ENCODE measurements at regions not wholly inside any gene's neighbourhood (a gene's known extent, or its start where the extent isn't known, plus 50 kb on each side); places are given as distances from the start of the nearest gene placed in this dataset.
"Not testable (repeated sequence)": the region's sequence is repeated elsewhere in the genome, so short reads cannot be mapped to it uniquely, and the experiment has no call there.

GRCh38 chr20:41746635-41747034 lies 128.5 kb upstream of the CHD6 start:
- TF ChIP-seq CTCF (IDR thresholded peaks at IDR 0.05; ENCODE audit: insufficient read depth, low read length, poor library complexity, severe bottlenecking), result peak; percentile 44
- Histone ChIP-seq H3K4me3 (replicated peaks; ENCODE audit: low read depth, low read length) (no peak overlapping the region), H3K27me3 (replicated peaks; ENCODE audit: control insufficient read depth, insufficient read depth, low read length) (no peaks in the 10 kb centered on the region; the same call in 1 of the 2 replicates), H3K36me3 (ENCODE audit: control insufficient read depth, insufficient read depth, low read length) (no peaks in the 10 kb centered on the region)
- no peak for DNase-seq (ENCODE audit: extremely low read depth, insufficient read length)

DNA sequence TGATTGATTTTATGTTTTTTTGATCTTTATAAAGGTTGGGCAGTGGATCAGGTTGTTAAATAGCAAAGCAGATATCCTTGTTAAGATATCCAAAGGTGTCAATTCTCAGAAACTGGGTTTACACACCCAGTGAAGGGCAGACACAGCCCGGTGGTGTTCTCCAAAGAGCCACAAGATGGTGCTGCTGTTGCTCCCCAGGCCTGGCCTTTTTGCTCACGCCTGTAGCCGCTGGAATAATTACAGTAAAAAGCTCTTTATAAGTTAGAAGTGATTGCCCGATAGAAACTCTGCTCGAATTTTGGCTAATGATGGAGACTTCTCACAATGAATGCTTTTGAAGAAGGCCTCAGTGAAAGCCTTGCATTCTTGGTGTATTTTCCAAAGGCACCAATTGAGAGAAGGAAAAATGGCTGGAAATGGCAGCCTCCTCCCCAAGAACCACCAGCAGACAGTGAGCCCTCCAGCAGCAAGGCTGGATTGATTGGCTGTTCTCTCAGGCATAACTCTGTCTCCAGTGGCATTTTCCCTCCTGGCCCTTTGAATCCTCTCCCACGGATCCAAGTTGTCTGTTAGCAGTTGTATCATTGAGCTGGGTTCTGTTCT lies 120.5 kb upstream of the CHD6 start:
- H3K4me3 ChIP-seq (replicated peaks; ENCODE audit: low read depth, low read length), result no peak overlapping the region
- DNase-seq (ENCODE audit: extremely low read depth, insufficient read length), result no peak
- H3K27me3 ChIP-seq (replicated peaks; ENCODE audit: control insufficient read depth, insufficient read depth, low read length), result no peaks in the 10 kb centered on the region
- no peaks in the 10 kb centered on the region for H3K36me3 ChIP-seq (ENCODE audit: control insufficient read depth, insufficient read depth, low read length)
- peak; percentile 92 for TF ChIP-seq CTCF (IDR thresholded peaks at IDR 0.05; ENCODE audit: insufficient read depth, low read length, poor library complexity, severe bottlenecking)

GRCh38 chr20:41735949-41736348 lies 117.8 kb upstream of the CHD6 start:
- no peak for DNase-seq (ENCODE audit: extremely low read depth, insufficient read length)
- TF ChIP-seq CTCF (IDR thresholded peaks at IDR 0.05; ENCODE audit: insufficient read depth, low read length, poor library complexity, severe bottlenecking), result no peak
- H3K36me3 ChIP-seq (ENCODE audit: control insufficient read depth, insufficient read depth, low read length), result no peaks in the 10 kb centered on the region
- no peaks in the 10 kb centered on the region for H3K27me3 ChIP-seq (replicated peaks; ENCODE audit: control insufficient read depth, insufficient read depth, low read length)
- no peak overlapping the region for H3K4me3 ChIP-seq (replicated peaks; ENCODE audit: low read depth, low read length)

GRCh38 chr20:41734506-41734945 lies 116.3 kb upstream of the CHD6 start:
- no peak for DNase-seq (ENCODE audit: extremely low read depth, insufficient read length)
- peak; percentile 96 for TF ChIP-seq CTCF (IDR thresholded peaks at IDR 0.05; ENCODE audit: insufficient read depth, low read length, poor library complexity, severe bottlenecking)

DNA sequence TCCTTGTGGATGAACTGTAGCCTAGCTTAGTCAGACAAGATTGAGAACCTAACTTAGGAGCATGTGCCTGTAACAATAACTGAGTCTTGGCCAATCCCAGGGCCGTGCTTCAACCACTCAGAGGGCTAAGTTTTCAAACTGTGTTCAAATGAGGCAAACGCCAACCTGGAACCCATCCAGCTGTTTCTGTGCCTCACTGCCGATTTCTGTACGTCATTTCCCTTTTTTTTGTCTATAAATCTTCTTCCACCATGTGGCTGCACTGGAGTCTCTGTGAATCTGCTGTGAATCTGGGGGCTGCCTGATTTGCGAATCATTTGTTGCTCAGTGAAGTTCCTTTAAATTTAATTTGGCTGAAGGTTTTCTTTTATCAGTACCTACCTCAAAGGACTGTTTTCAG lies 115.0 kb upstream of the CHD6 start:
- Histone ChIP-seq H3K36me3 (ENCODE audit: control insufficient read depth, insufficient read depth, low read length) (no peaks in the 10 kb centered on the region), H3K27me3 (replicated peaks; ENCODE audit: control insufficient read depth, insufficient read depth, low read length) (no peaks in the 10 kb centered on the region), H3K4me3 (replicated peaks; ENCODE audit: low read depth, low read length) (no peak overlapping the region)
- no peak for DNase-seq (ENCODE audit: extremely low read depth, insufficient read length)
- no peak for TF ChIP-seq CTCF (IDR thresholded peaks at IDR 0.05; ENCODE audit: insufficient read depth, low read length, poor library complexity, severe bottlenecking)

More at GRCh38 chr20:41734506-41734945, 116.3 kb upstream of the CHD6 start:
- H3K36me3 ChIP-seq (ENCODE audit: control insufficient read depth, insufficient read depth, low read length), result no peaks in the 10 kb centered on the region
- H3K4me3 ChIP-seq (replicated peaks; ENCODE audit: low read depth, low read length), result no peak overlapping the region
- H3K27me3 ChIP-seq (replicated peaks; ENCODE audit: control insufficient read depth, insufficient read depth, low read length), result no peaks in the 10 kb centered on the region

DNA sequence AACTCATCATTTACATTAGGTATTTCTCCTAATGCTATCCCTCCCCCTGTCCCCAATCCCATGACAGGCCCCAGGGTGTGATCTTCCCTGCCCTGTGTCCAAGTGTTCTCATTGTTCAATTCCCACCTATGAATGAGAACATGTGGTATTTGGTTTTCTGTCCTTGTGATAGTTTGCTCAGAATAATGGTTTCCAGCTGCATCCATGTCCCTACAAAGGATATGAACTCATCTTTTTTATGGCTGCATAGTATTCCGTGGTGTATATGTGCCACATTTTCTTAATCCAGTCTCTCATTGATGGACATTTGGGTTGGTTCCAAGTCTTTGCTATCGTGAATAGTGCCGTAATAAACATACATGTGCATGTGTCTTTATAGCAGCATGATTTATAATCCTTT lies 113.0 kb upstream of the CHD6 start:
- DNase-seq (ENCODE audit: extremely low read depth, insufficient read length); H3K4me3 ChIP-seq (replicated peaks; ENCODE audit: low read depth, low read length); H3K27me3 ChIP-seq (replicated peaks; ENCODE audit: control insufficient read depth, insufficient read depth, low read length); H3K36me3 ChIP-seq (ENCODE audit: control insufficient read depth, insufficient read depth, low read length): not testable (repeated sequence)

GRCh38 chr20:41727681-41728080 lies 109.5 kb upstream of the CHD6 start:
- not testable (repeated sequence) for H3K4me3 ChIP-seq (replicated peaks; ENCODE audit: low read depth, low read length); H3K27me3 ChIP-seq (replicated peaks; ENCODE audit: control insufficient read depth, insufficient read depth, low read length); H3K36me3 ChIP-seq (ENCODE audit: control insufficient read depth, insufficient read depth, low read length); DNase-seq (ENCODE audit: extremely low read depth, insufficient read length)
